ENCODE measurements at regions not wholly inside any gene's neighbourhood (a gene's known extent, or its start where the extent isn't known, plus 50 kb on each side); places are given as distances from the start of the nearest gene placed in this dataset.

DNA sequence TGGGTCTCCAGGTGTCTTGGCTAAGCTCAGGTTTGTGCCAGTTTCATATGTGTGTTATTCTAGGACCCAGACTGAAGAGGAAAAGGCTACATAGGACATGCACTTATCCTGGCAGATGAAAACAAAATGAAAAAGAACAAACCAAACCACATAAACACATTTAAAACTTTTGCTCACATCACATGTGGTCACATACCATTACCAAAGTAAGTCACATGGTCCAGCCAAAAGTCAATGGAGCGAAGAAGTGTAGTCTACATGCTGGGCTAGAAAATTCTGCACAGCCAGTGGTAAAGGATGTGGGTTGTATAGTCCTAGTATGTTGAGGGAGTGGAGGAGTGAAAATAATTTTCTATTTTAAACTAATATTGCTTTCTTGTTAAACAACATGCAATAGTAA lies 437.5 kb downstream of the BTBD3 start:
- Histone ChIP-seq H3K4me3 (ENCODE audit: low read depth in 1 of 5, low read length in 5 of 5) (no peak overlapping the region), H3K9ac (ENCODE audit: low read length in 5 of 5) (no peak overlapping the region), H3K4me1 (ENCODE audit: control insufficient read depth in 5 of 5, insufficient read depth in 5 of 5, low read length in 5 of 5) (peaks cover 0 to 4% (median 2%) of the 10 kb centered on the region in 5 donors), H3K27ac (ENCODE audit: low read depth, low read length) (no peak overlapping the region), H3K9me3 (ENCODE audit: control insufficient read depth in 5 of 5, low read length in 5 of 5) (peaks cover 0 to 3% (median 0%) of the 10 kb centered on the region in 5 donors), H3K36me3 (ENCODE audit: control insufficient read depth in 5 of 5, insufficient read depth in 5 of 5, low read length in 5 of 5) (no peaks in the 10 kb centered on the region), H3K27me3 (ENCODE audit: control insufficient read depth in 5 of 5, insufficient read depth in 4 of 5, low read length in 5 of 5) (no peaks in the 10 kb centered on the region)

DNA sequence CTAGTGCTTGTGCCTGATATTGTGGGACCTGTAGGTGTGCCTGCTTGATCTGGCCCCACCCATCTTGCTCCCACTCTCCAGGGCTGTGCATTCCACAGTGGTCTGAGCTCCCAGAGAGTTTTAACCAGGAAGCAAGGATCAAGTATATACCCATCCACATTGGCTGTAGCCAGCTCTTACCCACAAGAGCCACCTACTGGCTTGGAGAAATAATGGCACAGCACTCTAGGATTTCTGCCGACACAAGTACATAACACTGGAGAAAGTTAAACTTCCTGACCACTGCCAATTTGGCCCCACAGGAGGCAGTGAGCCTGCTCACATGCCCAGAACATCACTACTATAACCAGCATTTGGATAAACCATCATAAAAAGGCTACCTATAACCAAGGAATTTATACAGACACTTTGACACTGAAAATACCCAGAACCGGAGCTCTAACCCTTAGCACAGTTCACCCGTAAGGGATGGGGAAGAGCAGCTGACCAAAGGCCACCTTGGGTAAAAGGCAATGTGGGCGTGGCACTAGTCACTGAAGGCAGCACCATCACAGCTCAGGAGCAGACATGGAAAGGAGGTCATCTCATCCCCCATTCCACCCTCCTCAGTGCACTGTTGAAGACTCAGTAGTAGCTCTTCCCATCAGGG lies 440.4 kb downstream of the BTBD3 start:
- Histone ChIP-seq H3K27ac (ENCODE audit: low read depth, low read length) (no peak overlapping the region), H3K9me3 (ENCODE audit: control insufficient read depth in 5 of 5, low read length in 5 of 5) (peaks cover 0 to 3% (median 0%) of the 10 kb centered on the region in 5 donors), H3K4me3 (ENCODE audit: low read depth in 1 of 5, low read length in 5 of 5) (no peak overlapping the region), H3K27me3 (ENCODE audit: control insufficient read depth in 5 of 5, insufficient read depth in 4 of 5, low read length in 5 of 5) (no peaks in the 10 kb centered on the region), H3K36me3 (ENCODE audit: control insufficient read depth in 5 of 5, insufficient read depth in 5 of 5, low read length in 5 of 5) (no peaks in the 10 kb centered on the region), H3K4me1 (ENCODE audit: control insufficient read depth in 5 of 5, insufficient read depth in 5 of 5, low read length in 5 of 5) (peaks cover 0 to 4% (median 2%) of the 10 kb centered on the region in 5 donors), H3K9ac (ENCODE audit: low read length in 5 of 5) (no peak overlapping the region)

DNA sequence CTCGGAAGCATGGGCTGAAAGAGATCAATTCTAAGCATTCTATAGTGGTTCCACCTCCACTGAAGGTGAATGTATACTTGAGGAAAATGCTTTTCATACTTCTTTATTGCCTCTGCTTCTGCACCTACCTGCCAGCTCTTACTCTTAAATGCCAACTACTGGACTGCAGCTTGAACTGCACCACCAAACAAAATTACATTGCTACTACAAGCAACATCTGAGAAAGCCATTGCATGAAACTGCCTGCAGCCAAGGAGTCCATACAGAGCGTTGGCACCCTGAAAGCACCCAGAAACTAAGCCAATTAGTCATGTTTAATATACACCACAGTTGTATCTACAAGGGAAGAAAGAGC lies 440.9 kb downstream of the BTBD3 start:
- no peaks in the 10 kb centered on the region for H3K27me3 ChIP-seq (ENCODE audit: control insufficient read depth in 5 of 5, insufficient read depth in 4 of 5, low read length in 5 of 5)

DNA sequence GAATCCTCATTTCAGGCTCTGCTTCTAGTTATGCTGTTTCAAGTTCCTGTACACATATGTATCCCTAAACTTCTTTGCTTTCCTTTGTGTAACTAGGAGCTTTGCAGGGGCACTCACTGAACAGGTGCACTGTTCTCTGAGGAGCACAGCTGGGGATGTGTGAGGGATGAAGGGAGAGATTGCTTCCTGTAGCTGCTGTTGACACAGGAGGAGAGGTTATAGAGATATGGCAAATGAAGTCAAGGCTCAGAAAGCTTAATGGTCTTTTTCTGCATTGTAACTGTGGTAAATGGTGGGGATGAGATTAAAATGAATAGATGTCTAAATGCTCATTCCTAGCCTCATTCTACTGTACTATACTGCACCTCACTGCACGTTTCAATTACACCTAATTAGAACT lies 454.3 kb downstream of the BTBD3 start:
- no peaks in the 10 kb centered on the region for H3K36me3 ChIP-seq (ENCODE audit: control insufficient read depth in 5 of 5, insufficient read depth in 5 of 5, low read length in 5 of 5)
- no peak overlapping the region for H3K4me3 ChIP-seq (ENCODE audit: low read depth in 1 of 5, low read length in 5 of 5)
- no peaks in the 10 kb centered on the region for H3K27me3 ChIP-seq (ENCODE audit: control insufficient read depth in 5 of 5, insufficient read depth in 4 of 5, low read length in 5 of 5)
- H3K4me1 ChIP-seq (ENCODE audit: control insufficient read depth in 5 of 5, insufficient read depth in 5 of 5, low read length in 5 of 5) = peaks cover 0 to 9% (median 0%) of the 10 kb centered on the region in 5 donors
- H3K9ac ChIP-seq (ENCODE audit: low read length in 5 of 5) = no peak overlapping the region
- no peaks in the 10 kb centered on the region for H3K9me3 ChIP-seq (ENCODE audit: control insufficient read depth in 5 of 5, low read length in 5 of 5)
- H3K27ac ChIP-seq (ENCODE audit: low read depth, low read length) = no peak overlapping the region

More for the DNA sequence above, 440.9 kb downstream of the BTBD3 start:
- Histone ChIP-seq H3K9ac (ENCODE audit: low read length in 5 of 5) (no peak overlapping the region), H3K4me1 (ENCODE audit: control insufficient read depth in 5 of 5, insufficient read depth in 5 of 5, low read length in 5 of 5) (peaks cover 0 to 4% (median 2%) of the 10 kb centered on the region in 5 donors), H3K36me3 (ENCODE audit: control insufficient read depth in 5 of 5, insufficient read depth in 5 of 5, low read length in 5 of 5) (no peaks in the 10 kb centered on the region), H3K27ac (ENCODE audit: low read depth, low read length) (no peak overlapping the region), H3K9me3 (ENCODE audit: control insufficient read depth in 5 of 5, low read length in 5 of 5) (peaks cover 0 to 3% (median 0%) of the 10 kb centered on the region in 5 donors), H3K4me3 (ENCODE audit: low read depth in 1 of 5, low read length in 5 of 5) (no peak overlapping the region)

DNA sequence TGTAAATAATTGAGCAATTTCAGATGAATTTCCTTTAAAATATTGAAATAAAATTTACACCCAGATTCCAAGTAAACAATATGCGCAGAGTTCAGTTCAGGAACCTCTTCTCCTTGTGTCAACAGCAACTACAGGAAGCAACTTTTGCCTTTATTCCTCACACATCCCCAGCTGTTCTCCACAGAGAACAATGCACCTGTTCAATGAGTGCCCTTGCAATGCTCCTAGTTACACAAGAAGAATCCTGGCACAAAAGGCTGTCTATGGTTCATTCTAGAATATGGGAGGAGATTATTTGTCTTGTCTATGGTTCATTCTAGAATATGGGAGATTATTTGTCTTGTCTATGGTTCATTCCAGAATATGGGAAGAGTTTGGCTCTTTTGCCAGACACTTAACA lies 454.9 kb downstream of the BTBD3 start:
- Histone ChIP-seq H3K27me3 (ENCODE audit: control insufficient read depth in 5 of 5, insufficient read depth in 4 of 5, low read length in 5 of 5) (no peaks in the 10 kb centered on the region), H3K4me3 (ENCODE audit: low read depth in 1 of 5, low read length in 5 of 5) (no peak overlapping the region), H3K9ac (ENCODE audit: low read length in 5 of 5) (no peak overlapping the region), H3K4me1 (ENCODE audit: control insufficient read depth in 5 of 5, insufficient read depth in 5 of 5, low read length in 5 of 5) (peaks cover 0 to 9% (median 0%) of the 10 kb centered on the region in 5 donors), H3K36me3 (ENCODE audit: control insufficient read depth in 5 of 5, insufficient read depth in 5 of 5, low read length in 5 of 5) (no peaks in the 10 kb centered on the region), H3K9me3 (ENCODE audit: control insufficient read depth in 5 of 5, low read length in 5 of 5) (no peaks in the 10 kb centered on the region), H3K27ac (ENCODE audit: low read depth, low read length) (no peak overlapping the region)

DNA sequence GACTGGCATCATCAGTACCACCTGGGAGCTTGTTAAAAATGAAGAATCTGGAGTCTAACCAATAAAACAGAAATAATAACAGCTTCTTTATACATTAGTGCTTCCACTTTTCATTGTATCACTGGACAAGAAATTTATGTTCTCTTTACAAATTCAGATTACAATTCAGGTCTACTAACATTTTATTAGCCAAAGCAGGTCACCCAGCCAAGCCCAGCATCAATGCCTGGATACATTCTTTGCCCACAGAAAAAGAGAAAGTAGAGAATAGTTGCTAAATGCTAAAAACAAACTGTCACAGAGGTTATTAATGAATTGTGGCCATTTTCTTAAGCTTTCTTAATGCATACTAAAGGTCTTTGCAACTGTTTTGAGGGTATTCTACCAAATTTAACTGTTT lies 458.3 kb downstream of the BTBD3 start:
- Histone ChIP-seq H3K9me3 (ENCODE audit: control insufficient read depth in 5 of 5, low read length in 5 of 5) (no peaks in the 10 kb centered on the region), H3K9ac (ENCODE audit: low read length in 5 of 5) (no peak overlapping the region), H3K36me3 (ENCODE audit: control insufficient read depth in 5 of 5, insufficient read depth in 5 of 5, low read length in 5 of 5) (no peaks in the 10 kb centered on the region), H3K27me3 (ENCODE audit: control insufficient read depth in 5 of 5, insufficient read depth in 4 of 5, low read length in 5 of 5) (no peaks in the 10 kb centered on the region), H3K27ac (ENCODE audit: low read depth, low read length) (no peak overlapping the region), H3K4me1 (ENCODE audit: control insufficient read depth in 5 of 5, insufficient read depth in 5 of 5, low read length in 5 of 5) (peaks cover 0 to 9% (median 0%) of the 10 kb centered on the region in 5 donors), H3K4me3 (ENCODE audit: low read depth in 1 of 5, low read length in 5 of 5) (no peak overlapping the region)

DNA sequence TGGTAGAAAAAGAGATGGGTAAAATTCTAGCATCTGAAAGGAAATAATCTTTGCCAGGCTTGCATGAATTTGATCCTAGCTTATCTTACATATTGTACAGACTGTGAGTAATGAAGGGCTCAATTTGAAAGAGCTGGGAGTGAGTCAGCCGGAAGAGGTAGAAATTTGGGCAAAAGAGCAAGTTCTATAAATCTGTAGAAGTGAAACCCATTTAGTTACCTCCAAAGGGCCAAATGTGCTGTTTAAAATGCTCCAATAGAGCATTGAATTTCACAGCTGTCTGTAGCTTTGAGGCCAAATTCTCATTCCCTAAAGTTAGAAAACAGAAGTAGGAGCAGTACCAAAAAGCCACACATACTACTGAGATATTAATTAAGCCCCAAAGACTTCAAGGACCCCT lies 466.1 kb downstream of the BTBD3 start:
- Histone ChIP-seq H3K4me3 (ENCODE audit: low read depth in 1 of 5, low read length in 5 of 5) (no peak overlapping the region), H3K27me3 (ENCODE audit: control insufficient read depth in 5 of 5, insufficient read depth in 4 of 5, low read length in 5 of 5) (no peaks in the 10 kb centered on the region), H3K9me3 (ENCODE audit: control insufficient read depth in 5 of 5, low read length in 5 of 5) (no peaks in the 10 kb centered on the region), H3K4me1 (ENCODE audit: control insufficient read depth in 5 of 5, insufficient read depth in 5 of 5, low read length in 5 of 5) (peaks cover 0 to 21% (median 0%) of the 10 kb centered on the region in 5 donors), H3K27ac (ENCODE audit: low read depth, low read length) (peak overlapping the region; percentile 68), H3K36me3 (ENCODE audit: control insufficient read depth in 5 of 5, insufficient read depth in 5 of 5, low read length in 5 of 5) (no peaks in the 10 kb centered on the region), H3K9ac (ENCODE audit: low read length in 5 of 5) (no peak overlapping the region)

DNA sequence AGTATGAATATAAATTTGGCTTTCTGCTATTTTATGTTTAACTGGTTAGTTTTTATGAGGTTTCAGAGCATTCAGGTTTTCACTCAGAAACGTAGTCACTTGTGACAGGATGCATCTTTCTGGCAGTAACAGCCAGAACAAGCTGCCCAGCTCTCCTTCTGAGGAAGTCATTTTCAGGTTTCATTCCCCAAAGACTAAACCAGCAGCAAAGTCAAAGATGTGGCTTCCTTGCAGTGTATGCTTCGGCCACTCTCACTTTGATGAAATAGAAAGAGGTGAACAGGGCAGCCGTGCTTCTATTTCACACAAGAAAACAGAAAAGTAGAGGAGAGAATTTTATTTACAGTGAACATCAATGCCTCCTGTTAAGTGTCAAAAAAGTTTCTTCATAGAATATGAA lies 469.1 kb downstream of the BTBD3 start:
- H3K4me3 ChIP-seq (ENCODE audit: low read depth in 1 of 5, low read length in 5 of 5) = no peak overlapping the region
- H3K36me3 ChIP-seq (ENCODE audit: control insufficient read depth in 5 of 5, insufficient read depth in 5 of 5, low read length in 5 of 5) = no peaks in the 10 kb centered on the region
- no peak overlapping the region for H3K9ac ChIP-seq (ENCODE audit: low read length in 5 of 5)
- no peaks in the 10 kb centered on the region for H3K9me3 ChIP-seq (ENCODE audit: control insufficient read depth in 5 of 5, low read length in 5 of 5)
- no peak overlapping the region for H3K27ac ChIP-seq (ENCODE audit: low read depth, low read length)
- H3K27me3 ChIP-seq (ENCODE audit: control insufficient read depth in 5 of 5, insufficient read depth in 4 of 5, low read length in 5 of 5) = no peaks in the 10 kb centered on the region
- H3K4me1 ChIP-seq (ENCODE audit: control insufficient read depth in 5 of 5, insufficient read depth in 5 of 5, low read length in 5 of 5) = peaks cover 0 to 40% (median 0%) of the 10 kb centered on the region in 5 donors

DNA sequence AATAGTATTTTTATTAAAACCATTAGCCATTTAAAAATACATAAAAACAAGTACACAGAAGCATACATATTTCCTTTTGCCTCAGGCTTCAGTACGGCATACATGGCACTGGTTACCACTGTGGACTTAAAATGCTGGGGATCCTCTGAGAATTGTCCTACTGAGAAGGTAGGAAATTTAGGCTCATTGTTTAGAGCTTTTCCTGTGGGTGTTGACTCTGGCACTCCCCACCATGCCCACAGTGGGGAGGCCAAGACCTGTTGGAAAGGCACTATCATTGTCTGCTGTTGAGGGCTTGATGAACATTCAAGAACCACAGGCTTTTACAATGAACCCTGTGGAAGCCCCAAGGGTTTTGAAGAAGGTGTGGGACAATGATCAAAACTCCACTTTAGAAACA lies 473.4 kb downstream of the BTBD3 start:
- Histone ChIP-seq H3K27me3 (ENCODE audit: control insufficient read depth in 5 of 5, insufficient read depth in 4 of 5, low read length in 5 of 5) (no peaks in the 10 kb centered on the region), H3K9ac (ENCODE audit: low read length in 5 of 5) (no peak overlapping the region), H3K27ac (ENCODE audit: low read depth, low read length) (no peak overlapping the region), H3K4me1 (ENCODE audit: control insufficient read depth in 5 of 5, insufficient read depth in 5 of 5, low read length in 5 of 5) (peaks cover 0 to 24% (median 0%) of the 10 kb centered on the region in 5 donors), H3K36me3 (ENCODE audit: control insufficient read depth in 5 of 5, insufficient read depth in 5 of 5, low read length in 5 of 5) (no peaks in the 10 kb centered on the region), H3K9me3 (ENCODE audit: control insufficient read depth in 5 of 5, low read length in 5 of 5) (no peaks in the 10 kb centered on the region), H3K4me3 (ENCODE audit: low read depth in 1 of 5, low read length in 5 of 5) (no peak overlapping the region)

DNA sequence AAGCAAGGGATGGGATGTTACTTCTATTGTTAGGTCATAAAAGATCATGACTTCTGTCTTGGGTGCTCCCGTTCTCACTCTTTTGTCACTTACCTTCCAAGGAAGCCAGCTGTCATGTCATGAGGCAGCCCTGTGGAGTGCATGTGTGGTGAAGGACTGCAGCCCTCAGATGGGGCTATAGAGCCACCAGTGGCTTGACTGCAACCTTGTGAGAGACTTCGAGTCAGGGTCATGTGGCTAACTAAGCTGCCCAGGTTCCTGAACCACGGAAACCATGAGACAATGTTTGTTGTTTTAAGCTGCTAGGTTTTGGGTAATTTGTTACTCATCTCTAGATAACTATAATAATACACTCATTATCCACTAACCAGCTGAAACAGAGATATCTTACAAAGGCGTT lies 477.1 kb downstream of the BTBD3 start:
- Histone ChIP-seq H3K4me3 (ENCODE audit: low read depth in 1 of 5, low read length in 5 of 5) (no peak overlapping the region), H3K4me1 (ENCODE audit: control insufficient read depth in 5 of 5, insufficient read depth in 5 of 5, low read length in 5 of 5) (peaks cover 0 to 11% (median 0%) of the 10 kb centered on the region in 5 donors), H3K27me3 (ENCODE audit: control insufficient read depth in 5 of 5, insufficient read depth in 4 of 5, low read length in 5 of 5) (no peaks in the 10 kb centered on the region), H3K9me3 (ENCODE audit: control insufficient read depth in 5 of 5, low read length in 5 of 5) (no peaks in the 10 kb centered on the region), H3K27ac (ENCODE audit: low read depth, low read length) (no peak overlapping the region), H3K9ac (ENCODE audit: low read length in 5 of 5) (no peak overlapping the region), H3K36me3 (ENCODE audit: control insufficient read depth in 5 of 5, insufficient read depth in 5 of 5, low read length in 5 of 5) (no peaks in the 10 kb centered on the region)

All from subcutaneous abdominal adipose tissue (tissue), 5 donors.